Parathyroid adenoma (tissue), 2 donors: ENCODE measurements at regions not wholly inside any gene's neighbourhood (a gene's known extent, or its start where the extent isn't known, plus 50 kb on each side); places are given as distances from the start of the nearest gene placed in this dataset.

Experiments
- H2AFZ ChIP-seq: fragments of 300-600 bp; sonication (generic); one replicate; pipeline ENCODE4 v1.7.0; 2017; ENCODE audit warnings: antibody characterized with exemption, mild to moderate bottlenecking
- H3K27ac ChIP-seq: fragments of 300-600 bp; sonication (generic); one replicate; pipeline ENCODE4 v1.7.0; 2017
- H3K27me3 ChIP-seq: fragments of 300-600 bp; sonication (generic); one replicate; pipeline ENCODE4 v1.7.0; 2017; ENCODE audit warnings: low read length; ENCODE audit not compliant: control insufficient read depth, insufficient read depth
- H3K36me3 ChIP-seq: fragments of 300-600 bp; sonication (generic); one replicate; pipeline ENCODE4 v1.7.0; 2017; ENCODE audit warnings: low read length; ENCODE audit not compliant: control insufficient read depth, insufficient read depth
- H3K4me1 ChIP-seq: fragments of 300-600 bp; sonication (generic); one replicate; pipeline ENCODE4 v1.7.0; 2017; ENCODE audit warnings: control low read depth
- H3K4me2 ChIP-seq: fragments of 300-600 bp; sonication (generic); one replicate; pipeline ENCODE4 v1.7.0; 2017; ENCODE audit warnings: low read length
- H3K4me3 ChIP-seq: fragments of 300-600 bp; sonication (generic); one replicate; pipeline ENCODE4 v1.7.0; 2017; ENCODE audit warnings: low read depth, low read length
- H3K79me2 ChIP-seq: fragments of 300-600 bp; sonication (generic); one replicate; pipeline ENCODE4 v1.7.0; 2017; ENCODE audit warnings: control low read depth
- H3K9ac ChIP-seq: fragments of 300-600 bp; sonication (generic); one replicate; pipeline ENCODE4 v1.7.0; 2017; ENCODE audit warnings: mild to moderate bottlenecking
- H3K9me3 ChIP-seq: fragments of 300-600 bp; sonication (generic); one replicate; pipeline ENCODE4 v1.7.0; 2017; ENCODE audit warnings: low read length; ENCODE audit not compliant: control insufficient read depth
- CTCF ChIP-seq: fragments of 300-600 bp; sonication (generic); IDR thresholded peaks from one replicate; pipeline ENCODE4 v1.7.0; 2017; ENCODE audit warnings: antibody characterized with exemption, mild to moderate bottlenecking
- donor health status: primary hyperparathyroidism.

- no peak overlapping the region for H2AFZ ChIP-seq
- TF ChIP-seq CTCF, result no peak
- H3K36me3 ChIP-seq, result no peaks in the 10 kb centered on the region
- no peak overlapping the region for H3K4me3 ChIP-seq
- no peak overlapping the region for H3K27ac ChIP-seq
- H3K9me3 ChIP-seq, result no peaks in the 10 kb centered on the region
- H3K4me1 ChIP-seq, result no peaks in the 10 kb centered on the region
- H3K4me2 ChIP-seq, result no peak overlapping the region
- H3K9ac ChIP-seq, result no peak overlapping the region
- no peaks in the 10 kb centered on the region for H3K27me3 ChIP-seq
- H3K79me2 ChIP-seq, result no peaks in the 10 kb centered on the region
Measured at GRCh38 chr13:68368922-68369321, 1138.8 kb upstream of the PCDH9 start.

- Histone ChIP-seq H3K9ac (no peak overlapping the region), H2AFZ (no peak overlapping the region)
Measured at GRCh38 chr13:68359105-68359504, 1129.0 kb upstream of the PCDH9 start.

GRCh38 chr13:68358294-68358705 is 1128.2 kb upstream of the PCDH9 start:
- no peaks in the 10 kb centered on the region for H3K27me3 ChIP-seq

More at GRCh38 chr13:68359105-68359504, 1129.0 kb upstream of the PCDH9 start:
- Histone ChIP-seq H3K4me2 (no peak overlapping the region), H3K4me3 (no peak overlapping the region), H3K27ac (no peak overlapping the region), H3K79me2 (no peaks in the 10 kb centered on the region), H3K9me3 (no peaks in the 10 kb centered on the region), H3K36me3 (no peaks in the 10 kb centered on the region), H3K27me3 (no peaks in the 10 kb centered on the region), H3K4me1 (no peaks in the 10 kb centered on the region)
- TF ChIP-seq CTCF, result no peak

GRCh38 chr13:68350554-68350953 is 1120.4 kb upstream of the PCDH9 start:
- Histone ChIP-seq H3K79me2 (no peaks in the 10 kb centered on the region), H3K4me2 (no peak overlapping the region), H3K27ac (no peak overlapping the region), H3K4me3 (no peak overlapping the region), H2AFZ (no peak overlapping the region), H3K4me1 (no peaks in the 10 kb centered on the region), H3K36me3 (no peaks in the 10 kb centered on the region), H3K9me3 (no peaks in the 10 kb centered on the region), H3K9ac (no peak overlapping the region), H3K27me3 (no peaks in the 10 kb centered on the region)
- TF ChIP-seq CTCF, result no peak

More at GRCh38 chr13:68358294-68358705, 1128.2 kb upstream of the PCDH9 start:
- H3K79me2 ChIP-seq, result no peaks in the 10 kb centered on the region
- TF ChIP-seq CTCF, result no peak
- no peak overlapping the region for H3K4me3 ChIP-seq
- no peak overlapping the region for H3K9ac ChIP-seq
- H3K36me3 ChIP-seq, result no peaks in the 10 kb centered on the region
- no peak overlapping the region for H2AFZ ChIP-seq
- H3K9me3 ChIP-seq, result no peaks in the 10 kb centered on the region
- H3K4me1 ChIP-seq, result no peaks in the 10 kb centered on the region
- H3K27ac ChIP-seq, result no peak overlapping the region
- peak overlapping the region; percentile 11 for H3K4me2 ChIP-seq

GRCh38 chr13:68347220-68347619 is 1117.1 kb upstream of the PCDH9 start:
- TF ChIP-seq CTCF, result no peak
- H3K9ac ChIP-seq, result no peak overlapping the region
- H3K4me2 ChIP-seq, result no peak overlapping the region
- H3K27me3 ChIP-seq, result no peaks in the 10 kb centered on the region
- no peaks in the 10 kb centered on the region for H3K4me1 ChIP-seq
- no peak overlapping the region for H3K27ac ChIP-seq
- H3K9me3 ChIP-seq, result no peaks in the 10 kb centered on the region
- H3K36me3 ChIP-seq, result no peaks in the 10 kb centered on the region
- H3K79me2 ChIP-seq, result no peaks in the 10 kb centered on the region
- no peak overlapping the region for H2AFZ ChIP-seq
- no peak overlapping the region for H3K4me3 ChIP-seq
